ENCODE measurements at regions not wholly inside any gene's neighbourhood (a gene's known extent, or its start where the extent isn't known, plus 50 kb on each side); places are given as distances from the start of the nearest gene placed in this dataset.
A peak's percentile ranks its signal among the peaks of the same experiment; 100 is the strongest.

DNA sequence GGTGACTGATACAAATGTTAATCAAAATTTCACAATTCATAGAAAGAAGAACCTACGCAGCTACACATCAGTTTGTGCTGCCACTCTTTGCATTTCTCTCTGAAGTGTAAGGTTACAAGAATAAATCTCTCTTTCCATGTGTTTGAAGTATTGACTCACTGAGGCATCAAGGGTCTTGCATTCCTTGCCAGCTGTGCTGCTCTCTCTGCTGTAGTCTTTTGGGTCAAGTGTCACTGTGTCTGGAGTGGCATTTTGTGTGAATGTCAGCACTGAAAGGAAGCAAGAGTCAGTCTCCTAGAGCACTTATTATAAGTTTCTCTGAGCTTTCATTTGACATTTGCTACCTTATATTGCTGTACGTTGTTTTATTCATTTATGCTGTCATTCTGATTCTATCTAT is 1696.1 kb upstream of the LRRTM1 start:
- H3K27me3 ChIP-seq, result no peaks in the 10 kb centered on the region
- no peak for DNase-seq
- no peak overlapping the region for H3K4me3 ChIP-seq
- no peaks in the 10 kb centered on the region for H3K9me3 ChIP-seq
- TF ChIP-seq POLR2A (IDR thresholded peaks at IDR 0.05), result no peak
- TF ChIP-seq, protein P1, sequence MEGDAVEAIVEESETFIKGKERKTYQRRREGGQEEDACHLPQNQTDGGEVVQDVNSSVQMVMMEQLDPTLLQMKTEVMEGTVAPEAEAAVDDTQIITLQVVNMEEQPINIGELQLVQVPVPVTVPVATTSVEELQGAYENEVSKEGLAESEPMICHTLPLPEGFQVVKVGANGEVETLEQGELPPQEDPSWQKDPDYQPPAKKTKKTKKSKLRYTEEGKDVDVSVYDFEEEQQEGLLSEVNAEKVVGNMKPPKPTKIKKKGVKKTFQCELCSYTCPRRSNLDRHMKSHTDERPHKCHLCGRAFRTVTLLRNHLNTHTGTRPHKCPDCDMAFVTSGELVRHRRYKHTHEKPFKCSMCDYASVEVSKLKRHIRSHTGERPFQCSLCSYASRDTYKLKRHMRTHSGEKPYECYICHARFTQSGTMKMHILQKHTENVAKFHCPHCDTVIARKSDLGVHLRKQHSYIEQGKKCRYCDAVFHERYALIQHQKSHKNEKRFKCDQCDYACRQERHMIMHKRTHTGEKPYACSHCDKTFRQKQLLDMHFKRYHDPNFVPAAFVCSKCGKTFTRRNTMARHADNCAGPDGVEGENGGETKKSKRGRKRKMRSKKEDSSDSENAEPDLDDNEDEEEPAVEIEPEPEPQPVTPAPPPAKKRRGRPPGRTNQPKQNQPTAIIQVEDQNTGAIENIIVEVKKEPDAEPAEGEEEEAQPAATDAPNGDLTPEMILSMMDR (IDR thresholded peaks at IDR 0.05), result no peak
- H3K36me3 ChIP-seq, result no peaks in the 10 kb centered on the region
- no peaks in the 10 kb centered on the region for H3K4me1 ChIP-seq
- H3K27ac ChIP-seq, result no peak overlapping the region

DNA sequence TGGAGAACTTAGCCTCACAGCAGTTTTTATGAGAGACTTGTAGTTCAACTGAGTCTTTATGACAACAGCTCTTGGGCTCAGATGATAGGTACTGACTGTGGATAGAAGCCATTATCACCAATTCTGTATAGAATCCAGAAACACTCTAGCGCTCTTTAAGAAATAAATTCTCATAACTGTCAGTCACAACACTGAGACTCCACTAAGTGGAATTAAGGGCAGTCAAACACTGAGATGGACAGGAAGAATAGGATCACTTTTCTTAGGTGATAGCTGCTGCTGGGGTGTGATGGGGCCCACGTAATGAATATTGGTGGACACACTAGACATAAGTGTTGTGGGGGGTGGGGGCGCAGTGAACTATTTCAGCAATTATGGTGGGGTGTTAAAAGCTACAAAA is 1691.8 kb upstream of the LRRTM1 start:
- Histone ChIP-seq H3K27ac (no peak overlapping the region), H3K27me3 (no peaks in the 10 kb centered on the region), H3K36me3 (no peaks in the 10 kb centered on the region), H3K4me3 (no peak overlapping the region), H3K9me3 (no peaks in the 10 kb centered on the region), H3K4me1 (no peaks in the 10 kb centered on the region)
- TF ChIP-seq, protein P1 (IDR thresholded peaks at IDR 0.05), result no peak
- TF ChIP-seq POLR2A (IDR thresholded peaks at IDR 0.05), result no peak
- DNase-seq, result no peak

DNA sequence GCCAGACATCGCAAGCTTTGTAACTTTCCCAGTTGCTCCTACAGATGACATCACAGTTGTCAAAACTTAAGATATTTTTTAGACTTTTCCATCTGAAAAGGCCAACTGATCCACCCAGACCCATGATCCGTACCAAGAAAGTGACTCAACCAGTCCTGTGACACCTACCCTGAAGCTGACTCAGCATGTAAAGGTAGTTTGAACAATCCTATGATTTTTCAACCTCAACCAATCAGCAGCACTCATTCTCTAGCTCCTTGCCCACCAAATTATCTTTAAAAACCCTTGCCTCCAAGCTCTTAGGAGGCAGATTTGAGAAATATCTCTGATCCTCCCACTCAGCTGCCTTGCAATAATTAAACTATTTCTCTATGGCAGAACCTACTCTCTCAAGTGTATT is 1686.7 kb upstream of the LRRTM1 start:
- Histone ChIP-seq H3K36me3 (no peaks in the 10 kb centered on the region), H3K27ac (no peak overlapping the region), H3K27me3 (no peaks in the 10 kb centered on the region), H3K9me3 (no peaks in the 10 kb centered on the region), H3K4me3 (no peak overlapping the region), H3K4me1 (no peaks in the 10 kb centered on the region)
- no peak for DNase-seq
- TF ChIP-seq POLR2A (IDR thresholded peaks at IDR 0.05), result no peak
- TF ChIP-seq, protein P1 (IDR thresholded peaks at IDR 0.05), result no peak

DNA sequence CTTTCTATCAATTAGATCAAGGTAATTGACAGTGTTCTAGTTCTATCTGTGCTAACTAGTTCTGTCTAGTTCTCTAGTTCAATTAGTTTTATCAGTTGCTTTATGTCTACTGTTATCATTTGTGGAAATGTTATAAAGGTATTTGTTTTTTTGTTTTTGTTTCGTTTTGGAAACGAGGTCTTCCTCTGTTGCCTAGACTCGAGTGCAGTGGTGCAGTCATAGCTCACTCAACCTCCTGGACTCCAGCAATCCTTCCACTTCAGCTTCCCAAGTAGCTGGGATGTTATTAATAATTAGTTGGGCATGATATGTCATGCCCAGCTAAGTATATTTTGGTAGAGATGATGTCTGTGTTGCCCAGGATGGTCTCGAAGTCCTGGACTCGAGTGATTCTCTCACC is 1682.8 kb upstream of the LRRTM1 start:
- Histone ChIP-seq H3K27ac (no peak overlapping the region), H3K4me1 (no peaks in the 10 kb centered on the region), H3K27me3 (no peaks in the 10 kb centered on the region), H3K36me3 (no peaks in the 10 kb centered on the region), H3K4me3 (no peak overlapping the region), H3K9me3 (no peaks in the 10 kb centered on the region)
- DNase-seq, result no peak
- TF ChIP-seq POLR2A (IDR thresholded peaks at IDR 0.05), result no peak
- TF ChIP-seq, protein P1 (IDR thresholded peaks at IDR 0.05), result no peak

DNA sequence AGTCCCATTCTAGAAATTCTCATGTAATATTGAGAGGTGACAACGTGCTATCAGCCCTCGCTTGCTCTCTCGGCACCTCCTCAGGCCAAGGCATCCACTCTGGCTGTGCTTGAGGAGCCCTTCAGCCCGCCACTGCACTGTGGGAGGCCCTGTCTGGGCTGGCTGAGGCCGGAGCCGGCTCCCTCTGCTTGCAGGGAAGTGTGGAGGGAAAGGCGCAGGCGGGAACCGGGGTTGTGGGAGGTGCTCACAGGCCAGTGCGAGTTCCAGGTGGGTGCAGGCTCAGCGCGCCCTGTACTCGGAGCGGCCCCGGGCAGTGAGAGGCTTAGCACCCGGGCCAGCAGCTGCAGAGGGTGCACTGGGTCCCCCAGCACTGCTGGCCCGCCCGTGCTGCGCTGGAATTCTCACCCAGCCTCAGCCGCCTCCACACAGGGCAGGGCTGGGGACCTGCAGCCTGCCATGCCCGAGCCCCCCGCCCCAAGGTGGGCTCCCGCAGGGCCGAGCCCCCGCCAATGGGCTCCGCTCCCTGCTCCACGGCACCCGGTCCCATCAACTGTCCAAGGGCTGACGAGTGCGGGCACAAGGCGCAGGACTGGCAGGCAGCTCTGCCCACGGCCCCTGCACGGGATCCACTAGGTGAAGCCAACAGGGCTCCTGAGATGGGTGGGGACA is 1680.6 kb upstream of the LRRTM1 start:
- no peaks in the 10 kb centered on the region for H3K9me3 ChIP-seq
- H3K36me3 ChIP-seq, result no peaks in the 10 kb centered on the region
- H3K27me3 ChIP-seq, result no peaks in the 10 kb centered on the region
- H3K4me1 ChIP-seq, result no peaks in the 10 kb centered on the region
- TF ChIP-seq, protein P1 (IDR thresholded peaks at IDR 0.05), result no peak
- TF ChIP-seq POLR2A (IDR thresholded peaks at IDR 0.05), result no peak
- no peak overlapping the region for H3K27ac ChIP-seq
- H3K4me3 ChIP-seq, result no peak overlapping the region
- DNase-seq, result peak in 1 of 3 donors; percentile 37

DNA sequence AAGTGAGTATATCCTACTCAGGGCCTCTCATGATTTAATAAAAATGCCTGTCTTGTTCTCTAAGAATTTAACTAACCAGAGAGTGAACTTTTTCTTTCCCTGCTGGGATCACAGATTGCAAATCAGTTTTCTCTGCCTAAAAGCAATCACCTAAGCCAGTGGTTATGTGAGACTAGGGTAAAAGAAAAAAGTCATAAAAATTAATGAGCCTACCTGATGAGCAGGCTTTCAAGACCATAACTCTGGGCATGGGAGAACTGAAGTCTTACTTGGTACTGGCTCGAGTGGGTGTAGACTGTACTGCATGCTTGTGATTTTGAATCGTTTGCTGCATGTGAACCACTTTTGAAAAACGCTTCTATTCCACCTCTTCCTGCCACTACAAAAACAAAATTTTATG is 1677.0 kb upstream of the LRRTM1 start:
- H3K4me3 ChIP-seq, result no peak overlapping the region
- H3K4me1 ChIP-seq, result no peaks in the 10 kb centered on the region
- no peak overlapping the region for H3K27ac ChIP-seq
- no peaks in the 10 kb centered on the region for H3K36me3 ChIP-seq
- no peaks in the 10 kb centered on the region for H3K9me3 ChIP-seq
- no peaks in the 10 kb centered on the region for H3K27me3 ChIP-seq
- no peak for TF ChIP-seq POLR2A (IDR thresholded peaks at IDR 0.05)
- TF ChIP-seq, protein P1 (IDR thresholded peaks at IDR 0.05), result no peak
- DNase-seq, result no peak
